Prostate gland (tissue), 2 donors: ENCODE measurements at regions not wholly inside any gene's neighbourhood (a gene's known extent, or its start where the extent isn't known, plus 50 kb on each side); places are given as distances from the start of the nearest gene placed in this dataset.

Source experiments
- CTCF ChIP-seq, 4 experiments: fragments of 200-600 bp in 2 of 4; fragments of 450-650 bp in 2 of 4; sonication (generic) in 2 of 4; IDR thresholded peaks; 1 replicate in 3 of 4; 2 replicates in 1 of 4; pipeline ENCODE4 v1.5.1; 2016 to 2019; ENCODE audit warnings: antibody characterized with exemption in 4 of 4, mild to moderate bottlenecking in 2 of 4, moderate library complexity in 2 of 4
- POLR2A ChIP-seq: fragments of 450-650 bp; IDR thresholded peaks from one replicate; pipeline ENCODE4 v1.6.1; 2016; ENCODE audit warnings: antibody characterized with exemption, mild to moderate bottlenecking
- POLR2AphosphoS5 ChIP-seq: sonication (generic); formaldehyde crosslinking; IDR thresholded peaks from one replicate; pipeline ENCODE4 v1.6.1; 2017; ENCODE audit warnings: antibody characterized with exemption

DNA sequence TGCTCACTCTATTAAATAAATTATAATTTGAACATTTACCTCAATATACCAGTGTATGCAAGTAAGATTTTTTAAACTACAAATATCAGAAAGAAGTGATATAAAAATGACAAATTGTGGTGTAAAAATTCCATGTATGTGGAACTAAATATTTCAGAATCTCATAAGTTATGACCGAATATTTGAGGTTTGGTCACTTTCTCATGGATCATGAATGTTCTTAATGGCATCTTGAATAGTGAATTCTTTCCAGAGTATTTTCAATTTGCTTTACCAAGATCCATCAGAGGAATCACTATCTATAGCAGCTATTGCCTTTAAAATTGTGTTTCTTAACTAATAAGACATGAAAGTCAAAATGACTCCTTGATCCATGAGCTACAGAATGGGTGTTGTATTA lies 950.6 kb downstream of the TBC1D32 start:
- TF ChIP-seq CTCF (IDR thresholded peaks at IDR 0.05) (no peak), POLR2AphosphoS5 (no peak), POLR2A (no peak)
